ENCODE measurements at regions not wholly inside any gene's neighbourhood (a gene's known extent, or its start where the extent isn't known, plus 50 kb on each side); places are given as distances from the start of the nearest gene placed in this dataset.

DNA sequence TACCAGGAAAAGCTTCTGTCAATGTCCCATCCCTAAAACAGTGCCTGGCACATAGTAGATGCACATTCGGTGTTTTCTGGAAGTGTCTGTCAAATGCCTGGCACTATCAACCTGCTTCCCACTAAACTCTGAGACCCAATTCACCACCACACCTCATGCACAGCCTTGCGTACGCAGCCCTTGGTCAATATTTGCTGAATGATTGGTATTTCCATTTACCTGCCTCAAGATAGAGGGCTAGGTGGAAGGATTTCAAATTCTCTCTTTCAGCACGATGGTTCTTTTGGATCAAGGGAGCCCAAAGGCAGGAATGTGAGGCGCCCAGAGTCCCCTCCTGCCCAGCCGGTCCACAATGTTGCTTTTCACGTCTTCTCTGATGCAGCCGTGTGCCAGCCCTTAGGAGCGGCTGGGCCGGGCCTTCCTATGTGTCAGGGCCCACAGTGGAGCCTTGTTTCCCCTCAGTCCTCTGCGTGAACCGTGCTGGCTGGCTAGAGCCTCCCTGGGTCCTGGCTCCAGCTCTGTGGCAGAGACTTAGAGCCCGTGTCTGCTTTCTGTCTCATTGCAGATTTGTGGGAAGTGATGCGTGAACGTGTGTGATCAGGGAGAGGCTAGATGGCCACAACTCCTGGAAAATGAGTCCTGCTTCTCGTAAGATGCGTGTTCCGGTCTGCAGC, 99.9 kb upstream of the RFLNA start (continued):
- TF ChIP-seq ZNF251 (CRISPR knock-in tag; IDR thresholded peaks at IDR 0.05): no peak
- TF ChIP-seq, protein P1, sequence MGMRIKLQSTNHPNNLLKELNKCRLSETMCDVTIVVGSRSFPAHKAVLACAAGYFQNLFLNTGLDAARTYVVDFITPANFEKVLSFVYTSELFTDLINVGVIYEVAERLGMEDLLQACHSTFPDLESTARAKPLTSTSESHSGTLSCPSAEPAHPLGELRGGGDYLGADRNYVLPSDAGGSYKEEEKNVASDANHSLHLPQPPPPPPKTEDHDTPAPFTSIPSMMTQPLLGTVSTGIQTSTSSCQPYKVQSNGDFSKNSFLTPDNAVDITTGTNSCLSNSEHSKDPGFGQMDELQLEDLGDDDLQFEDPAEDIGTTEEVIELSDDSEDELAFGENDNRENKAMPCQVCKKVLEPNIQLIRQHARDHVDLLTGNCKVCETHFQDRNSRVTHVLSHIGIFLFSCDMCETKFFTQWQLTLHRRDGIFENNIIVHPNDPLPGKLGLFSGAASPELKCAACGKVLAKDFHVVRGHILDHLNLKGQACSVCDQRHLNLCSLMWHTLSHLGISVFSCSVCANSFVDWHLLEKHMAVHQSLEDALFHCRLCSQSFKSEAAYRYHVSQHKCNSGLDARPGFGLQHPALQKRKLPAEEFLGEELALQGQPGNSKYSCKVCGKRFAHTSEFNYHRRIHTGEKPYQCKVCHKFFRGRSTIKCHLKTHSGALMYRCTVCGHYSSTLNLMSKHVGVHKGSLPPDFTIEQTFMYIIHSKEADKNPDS (CRISPR knock-in tag; IDR thresholded peaks at IDR 0.05): no peak

DNA sequence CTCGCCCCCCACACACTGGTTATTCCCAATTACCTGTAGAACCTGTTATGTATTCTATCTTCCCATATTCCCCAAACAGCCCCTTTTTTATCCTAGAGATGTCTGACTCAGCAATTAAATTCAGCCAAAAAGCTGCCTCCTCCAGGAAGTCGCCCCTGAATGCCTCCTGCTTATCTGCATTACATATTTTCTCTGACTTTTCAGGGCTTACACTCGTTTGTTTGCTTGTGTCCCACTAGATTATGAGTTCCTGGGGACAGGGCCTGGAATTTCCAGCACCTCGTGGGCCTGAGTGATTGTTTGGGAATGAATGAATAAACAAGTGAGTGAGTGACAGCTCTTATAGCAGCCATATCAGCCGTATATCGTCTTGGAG, 99.3 kb upstream of the RFLNA start:
- no peak for ATAC-seq
- Histone ChIP-seq H3K9me3 (ENCODE audit: low read length) (no peaks in the 10 kb centered on the region), H3K4me3 (replicated peaks in 1 of 3; ENCODE audit: insufficient read depth in 1 of 3, low read depth in 2 of 3, low read length in 3 of 3) (no peak overlapping the region), H3K79me2 (ENCODE audit: insufficient read depth, low read length) (no peaks in the 10 kb centered on the region), H3K4me2 (ENCODE audit: low read depth, low read length) (no peak overlapping the region), H3K27me3 (ENCODE audit: control insufficient read depth in 1 of 2, insufficient read depth in 2 of 2, low read length in 2 of 2) (peaks cover 0 to 24% of the 10 kb centered on the region in 2 experiments; a peak in 3 of 5 replicates), H3K36me3 (replicated peaks in 1 of 2; ENCODE audit: control insufficient read depth in 1 of 2, insufficient read depth in 2 of 2, low read length in 2 of 2) (no peaks in the 10 kb centered on the region), H3K9ac (ENCODE audit: insufficient read depth, low read depth, low read length) (no peak overlapping the region), H2AFZ (ENCODE audit: low read length) (no peak overlapping the region), H4K20me1 (ENCODE audit: insufficient read depth, low read length) (no peaks in the 10 kb centered on the region), H3K4me1 (ENCODE audit: insufficient read depth, low read length) (no peaks in the 10 kb centered on the region), H3K27ac (ENCODE audit: extremely low read length, insufficient read depth, low read length) (no peak overlapping the region)
- TF ChIP-seq ZFP36 (IDR thresholded peaks at IDR 0.05; ENCODE audit: borderline replicate concordance, low read depth, low read length, partially characterized antibody) (peak; percentile 62), MEIS2 (CRISPR knock-in tag; IDR thresholded peaks at IDR 0.05) (no peak), MAFF (IDR thresholded peaks at IDR 0.05; ENCODE audit: low read depth, low read length) (peak; percentile 83), EED (CRISPR knock-in tag; IDR thresholded peaks at IDR 0.05) (no peak), MAFK (conservative IDR thresholded peaks at IDR 0.05 in 1 of 2, IDR thresholded peaks at IDR 0.05 in 1 of 2; ENCODE audit: low read length in 2 of 2) (peak; percentile 78 to 92)
- no TSS peak for BruUV-seq (replicated peaks)
- ChIA-PET POLR2A (no interaction called here), CTCF (ENCODE audit: low intra/inter-chr PET ratio, low total read pairs) (no interaction called here)
- in situ Hi-C loops (cut with HindIII; ENCODE audit: extremely low pct_ligation_motif_present, low pct_unique_long_range_greater_than_20kb) (no loop called here), intact Hi-C loops (cut with micrococcal nuclease; ENCODE audit: unreplicated experiment) (no loop called here)
- no peak for DNase-seq (ENCODE audit: low spot score)
- WGBS (ENCODE audit: low lambda C conversion rate): 10% methylated on average over 6 of the region's 6 CpGs
- FAIRE-seq: no peak
